ENCODE measurements at regions not wholly inside any gene's neighbourhood (a gene's known extent, or its start where the extent isn't known, plus 50 kb on each side); places are given as distances from the start of the nearest gene placed in this dataset.

DNA sequence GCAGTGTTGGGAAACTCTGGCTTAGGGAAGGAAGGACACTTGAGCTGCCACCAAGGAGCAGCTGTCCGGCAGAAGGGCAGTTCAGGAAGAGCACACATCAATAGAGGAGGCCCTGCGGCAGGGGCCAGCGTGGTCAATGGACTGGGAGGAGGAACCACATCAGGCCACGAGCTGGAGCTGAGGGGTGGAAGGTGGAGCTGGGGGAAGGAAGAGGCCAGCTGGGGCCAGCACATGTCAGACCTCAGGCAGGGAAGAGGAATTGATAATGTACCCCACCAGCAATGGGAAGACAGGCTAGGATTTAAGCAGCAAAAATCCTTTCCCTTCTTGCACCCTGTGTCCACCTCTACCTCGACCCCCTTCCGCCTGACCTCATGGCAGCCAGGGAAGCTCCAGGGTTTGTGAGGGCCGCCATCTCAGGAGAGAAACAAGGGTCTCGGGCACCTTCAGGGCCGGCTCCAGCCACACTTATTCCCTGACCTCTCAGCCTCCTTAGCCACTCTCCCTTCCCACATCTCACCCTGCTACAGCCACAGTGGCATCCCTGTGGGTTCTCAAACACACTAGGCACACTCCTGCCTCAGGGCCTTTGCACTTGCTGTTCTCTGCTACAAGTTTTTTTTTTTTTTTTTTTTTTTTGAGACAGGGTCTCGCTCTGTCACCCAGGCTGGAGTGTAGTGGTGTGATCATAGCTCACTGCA, 157.8 kb upstream of the GRK3 start:
- no peak for ATAC-seq
- peaks cover 13% of the 10 kb centered on the region for H3K4me1 ChIP-seq (ENCODE audit: insufficient read depth, low read length)
- H3K9me3 ChIP-seq (ENCODE audit: low read length): no peaks in the 10 kb centered on the region
- POLR2A ChIA-PET (ENCODE audit: unreplicated experiment): no interaction called here
- no peak for DNase-seq
- no peak overlapping the region for H3K4me3 ChIP-seq (ENCODE audit: low read length)
- H3K9me2 ChIP-seq (replicated peaks; ENCODE audit: low read length): no peaks in the 10 kb centered on the region
- H3K79me2 ChIP-seq (ENCODE audit: low read length): peaks cover 40% of the 10 kb centered on the region
- TF ChIP-seq EZH2phosphoT487 (IDR thresholded peaks at IDR 0.05; ENCODE audit: borderline replicate concordance, low read length) (no peak), EZH2 (IDR thresholded peaks at IDR 0.05; ENCODE audit: low read length, unreplicated experiment) (no peak)
- TF ChIP-seq, protein P1, sequence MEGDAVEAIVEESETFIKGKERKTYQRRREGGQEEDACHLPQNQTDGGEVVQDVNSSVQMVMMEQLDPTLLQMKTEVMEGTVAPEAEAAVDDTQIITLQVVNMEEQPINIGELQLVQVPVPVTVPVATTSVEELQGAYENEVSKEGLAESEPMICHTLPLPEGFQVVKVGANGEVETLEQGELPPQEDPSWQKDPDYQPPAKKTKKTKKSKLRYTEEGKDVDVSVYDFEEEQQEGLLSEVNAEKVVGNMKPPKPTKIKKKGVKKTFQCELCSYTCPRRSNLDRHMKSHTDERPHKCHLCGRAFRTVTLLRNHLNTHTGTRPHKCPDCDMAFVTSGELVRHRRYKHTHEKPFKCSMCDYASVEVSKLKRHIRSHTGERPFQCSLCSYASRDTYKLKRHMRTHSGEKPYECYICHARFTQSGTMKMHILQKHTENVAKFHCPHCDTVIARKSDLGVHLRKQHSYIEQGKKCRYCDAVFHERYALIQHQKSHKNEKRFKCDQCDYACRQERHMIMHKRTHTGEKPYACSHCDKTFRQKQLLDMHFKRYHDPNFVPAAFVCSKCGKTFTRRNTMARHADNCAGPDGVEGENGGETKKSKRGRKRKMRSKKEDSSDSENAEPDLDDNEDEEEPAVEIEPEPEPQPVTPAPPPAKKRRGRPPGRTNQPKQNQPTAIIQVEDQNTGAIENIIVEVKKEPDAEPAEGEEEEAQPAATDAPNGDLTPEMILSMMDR (conservative IDR thresholded peaks at IDR 0.05; ENCODE audit: low read depth, low read length): no peak
- H2AFZ ChIP-seq (ENCODE audit: low read length): no peak overlapping the region
- no peak overlapping the region for H3K4me2 ChIP-seq (ENCODE audit: low read length)
- H3K9ac ChIP-seq (ENCODE audit: low read length): no peak overlapping the region
- no peak overlapping the region for H3K27ac ChIP-seq (ENCODE audit: low read length)
- peaks cover 11% of the 10 kb centered on the region; the same call in 1 of the 2 replicates for H4K20me1 ChIP-seq (ENCODE audit: low read length)
- intact Hi-C loops (cut with micrococcal nuclease): no loop called here
- BruUV-seq (replicated peaks): no TSS peak
- CTCF ChIA-PET: no interaction called here
- H3F3A ChIP-seq (ENCODE audit: low read length, unreplicated experiment): no peaks in the 10 kb centered on the region
- no peaks in the 10 kb centered on the region for H3K36me3 ChIP-seq (ENCODE audit: low read depth, low read length)
- no peaks in the 10 kb centered on the region for H3K27me3 ChIP-seq (ENCODE audit: low read length)

DNA sequence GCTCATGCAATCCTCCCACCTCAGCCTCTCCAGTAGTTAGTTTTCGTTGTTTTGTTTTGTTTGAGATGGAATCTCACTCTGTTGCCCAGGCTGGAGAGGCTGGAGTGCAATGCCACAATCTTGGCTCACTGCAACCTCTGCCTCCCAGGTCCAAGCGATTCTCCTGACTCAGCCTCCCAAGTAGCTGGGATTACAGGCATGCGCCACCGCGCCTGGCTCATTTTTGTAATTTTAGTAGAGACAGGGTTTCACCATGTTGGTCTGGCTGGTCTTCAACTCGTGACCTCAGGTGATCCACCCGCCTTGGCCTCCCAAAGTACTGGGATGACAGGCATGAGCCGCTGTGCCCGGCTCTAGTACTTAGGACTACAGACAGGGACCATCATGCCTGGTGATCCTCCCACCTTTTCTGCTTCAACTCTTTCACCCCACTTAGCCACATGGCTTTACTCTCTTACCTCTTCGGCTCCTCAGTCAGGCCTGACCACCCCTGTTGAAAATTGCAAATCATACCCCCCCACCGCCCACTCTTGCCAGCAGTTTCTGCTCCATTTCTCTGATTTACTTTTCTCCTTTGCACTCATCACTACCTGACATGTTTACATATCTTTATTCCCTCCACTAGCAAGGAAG, 157.1 kb upstream of the GRK3 start:
- no peaks in the 10 kb centered on the region for H3K36me3 ChIP-seq (ENCODE audit: low read depth, low read length)
- CTCF ChIA-PET: no interaction called here
- no peak overlapping the region for H2AFZ ChIP-seq (ENCODE audit: low read length)

More for the DNA sequence above, 157.1 kb upstream of the GRK3 start:
- Histone ChIP-seq H3K9ac (ENCODE audit: low read length) (no peak overlapping the region), H3K79me2 (ENCODE audit: low read length) (peaks cover 33% of the 10 kb centered on the region), H3K27ac (ENCODE audit: low read length) (no peak overlapping the region), H4K20me1 (ENCODE audit: low read length) (peaks cover 4% of the 10 kb centered on the region; the same call in 1 of the 2 replicates), H3K4me2 (ENCODE audit: low read length) (no peak overlapping the region), H3K27me3 (ENCODE audit: low read length) (no peaks in the 10 kb centered on the region), H3K9me3 (ENCODE audit: low read length) (no peaks in the 10 kb centered on the region), H3F3A (ENCODE audit: low read length, unreplicated experiment) (no peaks in the 10 kb centered on the region), H3K4me3 (ENCODE audit: low read length) (no peak overlapping the region), H3K9me2 (replicated peaks; ENCODE audit: low read length) (no peaks in the 10 kb centered on the region), H3K4me1 (ENCODE audit: insufficient read depth, low read length) (peaks cover 7% of the 10 kb centered on the region)
- BruUV-seq (replicated peaks): no TSS peak
- POLR2A ChIA-PET (ENCODE audit: unreplicated experiment): no interaction called here
- no peak for DNase-seq
- ATAC-seq: no peak
- no peak for TF ChIP-seq EZH2 (IDR thresholded peaks at IDR 0.05; ENCODE audit: low read length, unreplicated experiment)
- no peak for TF ChIP-seq EZH2phosphoT487 (IDR thresholded peaks at IDR 0.05; ENCODE audit: borderline replicate concordance, low read length)
- TF ChIP-seq, protein P1 (conservative IDR thresholded peaks at IDR 0.05; ENCODE audit: low read depth, low read length): no peak
- intact Hi-C loops (cut with micrococcal nuclease): no loop called here

Data from PC-3 (cell line).